GM12865 (cell line): ENCODE measurements at regions not wholly inside any gene's neighbourhood (a gene's known extent, or its start where the extent isn't known, plus 50 kb on each side); places are given as distances from the start of the nearest gene placed in this dataset.

Experiments
- DNase-seq: peaks from one replicate; pipeline ENCODE4 v3.0.0; 2010; ENCODE audit warnings: low read depth
- H3K4me3 ChIP-seq: 2 replicates; pipeline ENCODE4 v1.5.1; 2011; ENCODE audit warnings: mild to moderate bottlenecking, low read depth, low read length, control low read depth
- CTCF ChIP-seq: IDR thresholded peaks from 2 replicates; pipeline ENCODE4 v1.5.1; 2011; ENCODE audit warnings: low read length, control low read depth, low read depth, inconsistent platforms; ENCODE audit not compliant: insufficient read depth; ENCODE audit errors: missing control alignments

DNA sequence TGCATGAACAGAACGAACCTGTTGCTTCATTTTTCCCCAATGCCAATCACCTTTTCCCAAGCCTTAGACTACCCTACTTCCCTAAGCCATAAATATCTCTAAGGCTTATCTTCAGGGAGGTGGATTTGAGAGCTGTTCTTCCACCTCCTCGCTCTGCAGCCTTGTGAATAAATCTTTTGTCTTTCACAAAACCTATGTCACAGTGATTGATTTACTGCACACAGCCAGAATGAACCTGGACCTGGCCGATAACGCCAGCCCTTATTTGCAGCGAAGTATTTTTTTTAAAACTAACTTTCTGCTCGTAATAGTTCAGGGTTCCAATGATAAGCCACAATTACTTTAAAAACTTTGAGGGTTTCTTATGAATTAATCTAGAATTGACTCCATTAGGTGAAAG, 632.6 kb downstream of the PTPRU start:
- TF ChIP-seq CTCF = no peak
- DNase-seq = no peak
- no peak overlapping the region for H3K4me3 ChIP-seq

DNA sequence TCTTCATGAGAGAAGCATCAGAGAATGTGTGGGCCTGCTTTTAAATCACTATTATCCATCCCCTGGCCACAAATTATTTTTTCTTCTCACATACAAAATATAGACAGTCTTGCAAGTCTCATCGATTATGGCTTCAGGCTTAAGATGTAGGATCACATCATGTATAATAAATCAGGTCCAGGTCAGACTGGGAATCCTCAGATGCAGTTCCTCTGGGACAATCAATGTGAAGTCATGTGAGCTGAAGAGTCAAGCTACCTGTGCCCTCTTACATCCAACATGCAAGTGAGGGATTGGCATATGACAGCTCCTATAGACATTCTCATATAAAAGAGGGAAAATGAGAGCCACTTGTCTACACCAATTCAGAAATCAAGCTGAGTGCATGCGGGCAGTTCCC, 631.8 kb downstream of the PTPRU start:
- DNase-seq = no peak
- no peak overlapping the region for H3K4me3 ChIP-seq
- no peak for TF ChIP-seq CTCF

DNA sequence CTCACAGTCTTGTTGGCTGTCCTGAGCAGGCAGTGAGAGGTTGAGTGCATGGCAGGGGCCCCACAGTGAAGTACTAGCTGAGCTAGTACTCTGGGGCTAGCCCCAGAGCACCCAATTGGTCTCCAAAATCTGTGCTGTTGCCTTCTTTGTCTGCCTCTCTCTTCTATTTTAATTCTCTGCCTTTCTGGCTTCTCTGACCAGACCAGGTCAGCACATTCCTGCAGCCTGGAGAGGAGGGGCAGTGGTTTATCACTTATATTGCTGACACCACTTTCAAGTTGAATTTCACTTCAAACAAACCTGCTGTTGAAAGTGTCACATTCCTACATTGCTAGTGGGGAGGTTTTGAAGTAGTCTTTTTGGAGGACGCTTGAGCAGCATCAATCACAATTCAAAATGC, 628.7 kb downstream of the PTPRU start:
- no peak for TF ChIP-seq CTCF
- DNase-seq = no peak
- no peak overlapping the region for H3K4me3 ChIP-seq

GRCh38 chr1:29864431-29865022, 628.2 kb downstream of the PTPRU start:
- no peak for TF ChIP-seq CTCF
- no peak overlapping the region for H3K4me3 ChIP-seq
- DNase-seq = no peak

GRCh38 chr1:29861922-29862321, 625.6 kb downstream of the PTPRU start:
- no peak overlapping the region for H3K4me3 ChIP-seq
- no peak for TF ChIP-seq CTCF
- no peak for DNase-seq

GRCh38 chr1:29861446-29861845, 625.1 kb downstream of the PTPRU start:
- H3K4me3 ChIP-seq = no peak overlapping the region
- no peak for DNase-seq
- no peak for TF ChIP-seq CTCF

DNA sequence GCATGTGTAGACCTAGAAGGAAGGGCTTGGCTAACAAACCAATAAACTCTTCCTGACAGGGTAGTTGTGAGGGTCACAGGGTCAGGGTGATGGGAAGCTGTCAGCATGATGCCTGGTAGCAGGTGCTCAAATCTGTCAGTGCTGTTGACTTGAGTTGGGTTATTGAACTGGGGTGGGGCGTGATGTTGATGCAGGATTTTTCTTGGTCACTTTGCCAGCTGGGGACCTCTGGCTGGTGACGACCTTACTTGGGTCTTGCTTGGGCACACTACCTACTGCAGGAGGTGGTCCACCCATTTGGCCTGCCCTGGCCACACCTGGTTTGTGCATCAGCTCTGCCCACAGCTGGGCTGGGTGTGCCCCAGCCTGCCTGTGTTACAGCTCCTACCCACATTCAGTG, 624.4 kb downstream of the PTPRU start:
- H3K4me3 ChIP-seq = no peak overlapping the region
- TF ChIP-seq CTCF = no peak
- no peak for DNase-seq
